HG03108 (cell line): ENCODE measurements at regions not wholly inside any gene's neighbourhood (a gene's known extent, or its start where the extent isn't known, plus 50 kb on each side); places are given as distances from the start of the nearest gene placed in this dataset.
"Not testable (repeated sequence)": the region's sequence is repeated elsewhere in the genome, so short reads cannot be mapped to it uniquely, and the experiment has no call there.

Source experiments
- ATAC-seq: cut with Tn5 transposase; IDR thresholded peaks from one replicate; pipeline ENCODE4 v1.9.1; 2021; ENCODE audit warnings: moderate library complexity; ENCODE audit not compliant: unreplicated experiment

- ATAC-seq: no peak
Measured at GRCh38 chr2:5195636-5196035, 496.5 kb upstream of the SOX11 start.

- no peak for ATAC-seq
Measured at GRCh38 chr2:5203134-5203755, 488.9 kb upstream of the SOX11 start.

DNA sequence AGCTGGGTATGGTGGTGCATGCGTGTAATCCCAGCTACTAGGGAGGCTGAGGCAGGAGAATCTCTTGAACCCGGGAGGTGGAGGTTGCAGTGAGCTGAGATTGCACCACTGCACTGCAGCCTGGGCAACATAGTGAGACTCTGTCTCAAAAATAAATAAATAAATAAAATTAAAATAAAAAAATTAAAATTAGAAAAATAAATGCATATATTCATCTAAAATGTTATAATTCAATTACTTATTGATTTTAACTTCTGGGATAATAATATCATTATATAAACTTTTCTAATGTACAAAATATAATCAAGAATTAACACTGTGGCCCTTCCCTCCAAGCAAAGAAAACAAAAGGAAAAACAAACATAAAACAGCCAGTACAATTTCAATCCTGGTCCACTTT lies 485.4 kb upstream of the SOX11 start:
- not testable (repeated sequence) for ATAC-seq

- ATAC-seq: no peak
Measured at GRCh38 chr2:5215989-5216607, 476.1 kb upstream of the SOX11 start.

DNA sequence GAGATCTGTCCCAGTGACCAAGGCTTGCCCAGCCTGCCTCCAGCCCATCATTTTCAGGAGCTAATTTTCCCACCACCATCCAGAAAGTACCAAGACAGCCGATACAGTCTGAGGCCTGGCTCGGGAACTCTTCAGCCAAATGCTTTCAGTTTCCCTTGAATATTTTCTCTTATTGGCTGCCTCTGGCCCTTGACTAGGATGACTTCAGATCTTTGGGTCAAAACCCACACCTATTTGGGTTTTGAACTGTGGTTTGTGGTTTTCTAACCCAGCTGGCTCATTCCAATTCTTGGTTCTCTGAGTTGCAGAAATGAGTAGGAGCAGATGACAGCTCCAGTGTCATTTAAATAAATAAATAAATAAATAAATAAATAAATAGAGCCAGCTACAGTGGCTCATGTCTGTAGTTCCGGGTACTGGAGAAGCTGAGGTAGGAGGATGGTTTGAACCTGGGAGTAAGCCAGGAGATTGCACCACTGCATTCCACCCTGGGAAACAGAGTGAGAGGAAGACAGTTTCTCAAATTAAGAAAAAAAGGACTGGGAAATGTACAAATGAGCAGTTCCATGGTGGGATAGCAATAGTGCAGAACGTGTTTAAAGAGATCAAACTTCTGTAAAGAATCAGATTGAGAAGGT lies 465.0 kb upstream of the SOX11 start:
- no peak for ATAC-seq

DNA sequence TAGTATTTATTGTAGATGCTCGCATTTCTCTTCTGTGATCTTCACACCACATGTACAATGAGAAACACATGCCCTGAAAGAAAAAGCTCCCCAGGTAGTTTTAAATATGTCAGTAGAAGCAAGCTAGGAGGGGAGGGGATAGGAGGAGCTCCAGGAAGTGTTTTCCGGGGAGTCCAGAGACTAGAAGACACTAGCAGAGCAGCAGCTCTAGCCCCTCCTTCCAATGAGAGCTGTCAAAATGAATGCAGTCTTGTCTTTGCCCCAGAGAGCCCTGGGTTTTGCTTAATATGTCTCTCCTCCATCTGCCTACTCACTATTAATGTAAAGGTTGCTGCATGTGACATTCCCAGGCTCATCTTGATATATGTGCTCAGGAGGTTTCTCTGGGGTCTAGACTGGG lies 462.6 kb upstream of the SOX11 start:
- ATAC-seq: no peak

GRCh38 chr2:5230444-5230843 lies 461.7 kb upstream of the SOX11 start:
- no peak for ATAC-seq

GRCh38 chr2:5230855-5231254 lies 461.3 kb upstream of the SOX11 start:
- no peak for ATAC-seq

DNA sequence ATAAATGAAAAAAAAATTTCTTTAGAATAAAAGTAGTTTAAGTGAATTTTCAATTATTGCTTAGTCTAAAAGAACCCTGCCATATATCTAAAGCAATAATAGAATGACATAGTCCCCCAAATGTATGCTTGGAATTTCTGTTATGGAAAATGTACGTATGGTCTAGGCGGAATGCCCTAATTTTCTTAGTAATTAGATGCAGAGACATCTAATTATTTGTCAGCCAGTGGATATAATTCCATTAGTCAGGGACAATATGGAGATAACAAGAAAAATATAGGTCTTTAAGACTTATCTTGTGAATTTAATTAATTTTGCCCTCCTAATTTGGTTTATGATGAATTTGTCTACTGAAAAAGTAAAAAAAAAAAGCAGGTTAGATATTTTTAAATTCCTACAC lies 460.9 kb upstream of the SOX11 start:
- no peak for ATAC-seq

DNA sequence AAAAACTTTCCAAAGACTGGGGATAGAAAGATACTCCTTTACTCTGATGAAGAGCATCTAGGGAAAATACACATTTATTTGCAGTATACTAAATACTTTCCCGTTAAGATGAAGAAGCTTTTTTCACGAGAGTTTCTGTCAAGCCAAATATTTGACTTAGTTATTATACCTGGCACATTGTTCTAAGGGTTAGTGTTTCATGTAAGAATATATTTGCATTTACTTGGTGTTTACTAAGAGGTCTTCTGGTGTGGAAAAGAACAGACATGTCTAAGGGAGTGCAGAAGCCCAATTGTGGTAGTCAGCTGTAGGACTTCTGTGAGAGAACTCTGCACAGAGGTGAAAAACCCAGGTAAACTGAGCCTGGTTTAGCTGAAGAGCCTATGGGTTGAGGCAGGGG lies 457.6 kb upstream of the SOX11 start:
- no peak for ATAC-seq

GRCh38 chr2:5235701-5236100 lies 456.5 kb upstream of the SOX11 start:
- ATAC-seq: no peak

DNA sequence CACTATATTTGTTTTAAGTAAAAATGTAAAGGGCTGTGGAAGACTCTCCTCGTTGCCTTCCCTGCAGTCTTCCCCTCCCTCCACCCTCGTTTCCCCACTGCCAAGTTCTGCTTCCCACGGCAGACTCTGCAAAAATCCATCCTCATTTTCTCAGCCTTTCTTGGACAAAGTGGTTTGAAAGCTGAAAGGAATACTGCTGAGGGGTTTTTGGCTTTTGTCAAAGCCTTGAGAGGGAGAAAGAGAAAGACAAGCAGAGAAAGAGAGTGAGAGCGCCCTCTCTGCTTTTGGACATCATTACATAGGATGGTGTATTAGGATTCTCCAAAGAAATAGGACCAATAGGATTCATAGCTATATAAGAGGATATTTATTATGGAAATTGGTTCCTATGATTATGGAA lies 455.9 kb upstream of the SOX11 start:
- ATAC-seq: no peak

DNA sequence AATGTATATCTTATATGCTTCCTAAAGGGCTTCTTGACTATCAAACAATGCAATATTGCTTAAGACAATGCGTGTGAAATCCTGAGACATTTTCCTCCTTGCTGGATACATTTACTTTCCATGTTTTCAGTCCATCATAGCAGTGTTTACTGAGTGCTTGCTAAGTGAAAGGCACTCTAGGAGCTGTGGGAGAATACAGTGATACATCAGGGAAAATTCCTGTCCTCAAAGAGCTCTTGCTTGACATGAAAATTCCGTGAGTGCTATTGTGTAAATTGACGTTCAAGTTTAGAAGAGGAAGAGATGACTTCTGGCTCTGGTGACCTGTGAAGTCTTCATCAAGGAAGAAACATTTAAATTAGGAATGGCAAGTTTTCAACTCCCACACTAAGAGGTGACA lies 449.4 kb upstream of the SOX11 start:
- ATAC-seq: no peak

DNA sequence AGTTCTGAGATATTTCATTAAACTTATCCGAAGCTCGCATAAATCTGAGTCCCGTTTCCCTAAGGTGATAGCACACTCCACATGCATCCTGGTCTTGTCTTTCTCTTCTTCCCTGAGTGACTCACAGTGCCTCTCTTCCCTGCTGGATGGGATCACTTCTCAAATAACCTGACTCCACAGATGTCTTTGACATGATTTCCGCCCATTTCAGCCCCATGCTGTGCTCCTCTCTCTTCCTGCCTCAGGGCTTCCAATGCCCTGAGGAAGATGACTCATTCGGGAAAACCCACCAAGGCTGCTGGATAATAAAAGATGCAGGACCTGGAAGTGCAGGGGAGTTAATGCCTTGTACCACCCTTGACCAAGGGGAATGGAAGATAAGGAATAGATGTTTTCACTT lies 441.7 kb upstream of the SOX11 start:
- no peak for ATAC-seq

GRCh38 chr2:5253263-5253662 lies 438.9 kb upstream of the SOX11 start:
- ATAC-seq: no peak

DNA sequence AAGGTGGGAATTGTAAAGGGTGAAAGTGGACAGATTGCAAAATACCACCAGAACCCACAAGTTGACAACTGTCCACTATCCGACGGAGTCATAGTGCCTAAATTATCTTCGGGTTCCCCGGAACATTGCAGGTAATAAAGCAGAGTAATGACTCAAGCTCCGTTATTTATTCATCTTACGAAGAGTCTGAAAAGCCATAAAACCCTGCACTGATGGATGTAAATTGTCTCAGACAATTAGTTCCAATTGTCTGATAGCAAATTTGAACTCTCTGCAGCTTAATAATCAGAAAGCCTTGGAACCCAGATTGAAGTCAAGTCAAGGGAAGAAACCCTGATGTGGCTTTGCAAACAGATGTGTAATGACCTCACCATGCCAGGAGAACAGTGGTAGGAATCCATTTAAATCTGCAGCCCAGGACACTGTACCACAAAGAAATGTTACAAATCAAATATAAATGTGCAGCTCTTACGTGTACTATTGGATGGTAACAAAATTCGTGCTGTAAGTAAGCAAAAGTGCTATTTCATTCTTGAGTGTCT lies 437.3 kb upstream of the SOX11 start:
- ATAC-seq: no peak

DNA sequence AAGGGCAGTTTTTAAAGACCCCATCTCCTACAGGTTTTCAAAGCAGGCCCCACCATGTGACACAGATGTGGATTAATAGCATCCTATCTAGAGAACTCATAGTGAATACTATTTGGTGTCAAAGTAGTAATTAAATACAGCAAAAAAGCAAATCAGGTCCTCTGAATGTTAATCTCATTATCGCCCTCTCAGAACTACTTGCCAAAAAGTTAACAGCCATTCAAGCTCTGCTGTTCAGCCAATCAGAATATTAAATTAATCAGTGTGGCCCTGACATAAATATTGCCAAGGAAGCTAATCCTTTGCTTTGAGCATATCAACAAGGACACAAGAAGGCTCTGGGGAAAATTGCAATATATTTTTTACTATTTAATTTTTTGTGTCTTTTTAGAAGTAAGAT lies 428.9 kb upstream of the SOX11 start:
- no peak for ATAC-seq

DNA sequence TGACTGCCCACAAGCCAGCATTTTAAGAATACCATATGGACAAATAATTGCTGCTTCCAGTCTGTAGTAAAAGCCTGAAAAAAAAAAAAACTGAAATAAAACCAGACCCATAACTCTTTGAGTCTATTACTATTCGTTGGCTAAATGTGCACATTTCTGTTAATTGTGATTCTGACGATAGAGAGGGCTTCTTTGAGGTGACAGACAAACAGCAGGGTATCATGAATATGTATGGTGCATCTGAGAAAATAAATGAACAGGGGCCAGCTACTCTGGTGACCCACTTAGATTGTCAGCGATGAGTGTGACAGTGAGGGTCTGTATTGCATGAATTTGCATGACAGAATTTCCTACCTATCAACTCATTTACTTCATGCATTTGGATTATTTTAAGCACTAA lies 427.8 kb upstream of the SOX11 start:
- no peak for ATAC-seq

- no peak for ATAC-seq
Measured at GRCh38 chr2:5285061-5285460, 407.1 kb upstream of the SOX11 start.

DNA sequence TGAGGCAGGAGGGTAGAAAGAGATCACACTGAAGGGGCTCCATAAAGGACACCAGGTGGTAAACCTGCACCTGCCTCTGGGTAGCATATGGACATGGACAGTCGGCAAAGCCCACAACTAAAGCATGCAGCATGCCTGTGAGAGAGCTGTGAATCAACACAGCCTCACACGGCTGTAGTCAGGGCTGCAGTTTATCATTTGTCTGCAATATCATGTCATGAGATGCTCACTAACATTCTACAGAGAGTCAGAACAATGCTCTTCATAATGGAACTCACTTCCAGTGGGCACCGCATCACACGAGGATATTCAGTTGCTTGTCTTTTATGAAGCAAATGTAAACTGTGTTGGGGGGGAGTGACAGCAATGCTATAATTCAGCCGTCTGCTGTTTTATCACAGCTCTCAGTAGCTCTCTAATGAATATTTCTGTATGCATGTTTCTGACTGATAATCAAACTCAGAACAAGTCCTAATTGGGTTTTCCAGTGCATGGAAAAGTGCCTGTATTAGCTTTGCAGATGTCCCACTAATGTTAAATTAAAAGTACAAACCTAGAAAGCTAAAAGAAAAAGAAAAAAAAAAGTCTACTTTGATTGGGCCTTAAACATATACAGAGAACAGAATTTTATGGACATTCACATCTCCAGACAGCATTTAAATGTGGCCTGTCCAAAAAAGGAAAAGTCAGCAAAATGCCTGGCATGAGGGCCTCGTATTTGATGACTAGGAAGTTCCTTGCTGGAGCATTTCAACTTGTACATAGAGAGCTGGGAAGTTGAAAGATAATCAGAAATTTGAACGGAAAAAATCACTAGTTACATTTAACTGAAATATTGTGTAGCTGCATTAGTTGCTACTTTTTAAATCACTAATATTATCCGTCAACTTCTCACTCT lies 406.1 kb upstream of the SOX11 start:
- ATAC-seq: no peak

DNA sequence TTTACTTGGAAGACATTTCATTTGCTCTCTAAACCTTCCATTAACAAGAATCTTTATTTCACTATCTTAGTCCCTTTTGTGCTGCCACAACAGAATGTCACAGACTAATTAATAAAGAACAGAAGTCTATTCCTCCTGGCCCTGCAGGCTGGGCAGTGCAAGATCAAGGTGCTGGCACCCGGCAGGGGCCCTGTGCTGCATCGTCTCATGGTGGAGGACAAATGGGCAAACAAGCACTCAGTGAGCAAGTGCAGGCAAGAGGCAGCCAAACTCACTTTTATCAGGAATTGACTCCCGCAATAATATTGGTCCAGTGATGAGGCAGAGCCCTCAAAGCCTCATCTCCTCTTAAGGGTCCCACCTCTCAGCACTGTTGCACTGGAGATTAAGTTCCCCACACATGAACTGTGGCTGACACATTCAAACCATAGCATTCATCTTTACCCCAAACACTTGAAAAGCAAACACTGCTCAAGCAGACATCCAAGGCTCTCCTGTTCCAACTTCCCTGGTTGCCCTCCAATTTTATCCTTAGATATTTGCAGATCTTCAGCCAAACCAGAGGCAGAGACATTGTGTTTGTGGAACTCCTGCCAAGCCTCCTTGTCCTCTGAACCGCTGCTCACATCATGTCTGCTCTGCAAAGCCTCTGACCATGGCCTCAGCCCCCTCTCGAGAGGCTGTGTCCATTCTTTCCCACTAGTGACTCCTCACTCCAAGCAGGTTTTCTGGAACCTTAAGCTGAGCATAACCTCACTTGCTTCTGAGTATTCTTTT lies 404.4 kb upstream of the SOX11 start:
- ATAC-seq: no peak
